Trophoblast cell (in vitro differentiated cells and primary cell): ENCODE measurements at regions not wholly inside any gene's neighbourhood (a gene's known extent, or its start where the extent isn't known, plus 50 kb on each side); places are given as distances from the start of the nearest gene placed in this dataset.

Experiments
- DNase-seq, 2 donors: peaks; one replicate each; pipeline ENCODE4 v3.0.0-alpha.2; 2016
- H2AFZ ChIP-seq: 2 replicates; pipeline ENCODE4 v1.6.1; 2013; ENCODE audit warnings: low read length, moderate library complexity, mild to moderate bottlenecking; ENCODE audit not compliant: insufficient read depth, poor library complexity
- H2AK5ac ChIP-seq: 2 replicates; pipeline ENCODE4 v1.6.1; 2013; ENCODE audit warnings: mild to moderate bottlenecking, low read length
- H2BK120ac ChIP-seq: 2 replicates; pipeline ENCODE4 v1.6.1; 2013; ENCODE audit warnings: low read length, mild to moderate bottlenecking, moderate library complexity; ENCODE audit not compliant: insufficient read depth, poor library complexity
- H2BK12ac ChIP-seq: 2 replicates; pipeline ENCODE4 v1.6.1; 2013; ENCODE audit warnings: mild to moderate bottlenecking, low read length, moderate library complexity
- H2BK5ac ChIP-seq: 2 replicates; pipeline ENCODE4 v1.6.1; 2013; ENCODE audit warnings: low read length, low read depth, moderate library complexity, mild to moderate bottlenecking; ENCODE audit not compliant: poor library complexity
- H3K14ac ChIP-seq: 2 replicates; pipeline ENCODE4 v1.6.1; 2013; ENCODE audit warnings: mild to moderate bottlenecking, low read length
- H3K18ac ChIP-seq: 2 replicates; pipeline ENCODE4 v1.6.1; 2013; ENCODE audit warnings: mild to moderate bottlenecking, low read length
- H3K23ac ChIP-seq: 2 replicates; pipeline ENCODE4 v1.6.1; 2013; ENCODE audit warnings: low read length
- H3K27ac ChIP-seq: 2 replicates; pipeline ENCODE4 v1.5.1; 2013; ENCODE audit warnings: low read depth, mild to moderate bottlenecking, inconsistent platforms, low read length, moderate library complexity
- H3K27me3 ChIP-seq: 2 replicates; pipeline ENCODE4 v1.6.1; 2013; ENCODE audit warnings: inconsistent platforms, mild to moderate bottlenecking, low read length, moderate library complexity; ENCODE audit not compliant: insufficient read depth
- H3K36me3 ChIP-seq, 2 experiments: 1 replicate in 1 of 2; 2 replicates in 1 of 2; pipeline ENCODE4 v1.6.1; 2013; ENCODE audit warnings: low read length in 2 of 2, mild to moderate bottlenecking in 2 of 2, moderate library complexity in 1 of 2; ENCODE audit not compliant: insufficient read depth in 2 of 2, control insufficient read depth in 1 of 2
- H3K4ac ChIP-seq: 2 replicates; pipeline ENCODE4 v1.6.1; 2013; ENCODE audit warnings: low read depth, mild to moderate bottlenecking, low read length, moderate library complexity
- H3K4me1 ChIP-seq, 2 experiments: 1 replicate in 1 of 2; 2 replicates in 1 of 2; pipeline ENCODE4 v1.6.1; 2013; ENCODE audit warnings: low read length in 2 of 2, mild to moderate bottlenecking in 2 of 2, moderate library complexity in 1 of 2; ENCODE audit not compliant: insufficient read depth in 2 of 2, control insufficient read depth in 1 of 2
- H3K4me2 ChIP-seq: 2 replicates; pipeline ENCODE4 v1.6.1; 2013; ENCODE audit warnings: inconsistent platforms, mild to moderate bottlenecking, low read length, moderate library complexity
- H3K4me3 ChIP-seq: 2 replicates; pipeline ENCODE4 v1.5.1; 2013; ENCODE audit warnings: mild to moderate bottlenecking, low read depth, low read length, inconsistent platforms
- H3K79me1 ChIP-seq: one replicate; pipeline ENCODE4 v1.6.1; 2013; ENCODE audit warnings: low read length
- H3K79me2 ChIP-seq: 2 replicates; pipeline ENCODE4 v1.6.1; 2013; ENCODE audit warnings: low read length, mild to moderate bottlenecking; ENCODE audit not compliant: control insufficient read depth, insufficient read depth, poor library complexity
- H3K9ac ChIP-seq: 2 replicates; pipeline ENCODE4 v1.6.1; 2013; ENCODE audit warnings: mild to moderate bottlenecking, low read length
- H3K9me3 ChIP-seq: 2 replicates; pipeline ENCODE4 v1.6.1; 2013; ENCODE audit warnings: low read depth, mild to moderate bottlenecking, control low read depth, inconsistent platforms, low read length; ENCODE audit not compliant: insufficient read depth
- H4K12ac ChIP-seq: 2 replicates; pipeline ENCODE4 v1.6.1; 2013; ENCODE audit warnings: low read depth, mild to moderate bottlenecking, low read length, moderate library complexity
- H4K8ac ChIP-seq: 2 replicates; pipeline ENCODE4 v1.6.1; 2013; ENCODE audit warnings: low read depth, mild to moderate bottlenecking, low read length, moderate library complexity
- H4K91ac ChIP-seq: one replicate; pipeline ENCODE4 v1.6.1; 2013; ENCODE audit warnings: low read depth, mild to moderate bottlenecking, low read length, moderate library complexity
- WGBS: extraction: QIAGEN DNeasy Blood & Tissue Kit; methylation state at CpG from one replicate; pipeline ENCODE4 v1.1.7; 2013; ENCODE audit warnings: missing lambda C conversion rate; ENCODE audit not compliant: insufficient read length, insufficient coverage; ENCODE audit errors: extremely low coverage; 5-methylcytosine and 5-hydroxymethylcytosine counted together

- H3K27ac ChIP-seq = no peak overlapping the region
- DNase-seq = no peak
- H3K79me2 ChIP-seq = no peaks in the 10 kb centered on the region
- H4K8ac ChIP-seq = no peak overlapping the region
- no peak overlapping the region for H4K12ac ChIP-seq
- H3K79me1 ChIP-seq = no peaks in the 10 kb centered on the region
- no peak overlapping the region for H2AFZ ChIP-seq
- H2AK5ac ChIP-seq = no peak overlapping the region
- no peak overlapping the region for H3K4me2 ChIP-seq
- H3K9me3 ChIP-seq = peaks cover 1% of the 10 kb centered on the region
- no peak overlapping the region for H2BK120ac ChIP-seq
- no peaks in the 10 kb centered on the region for H3K27me3 ChIP-seq
- no peak overlapping the region for H3K4ac ChIP-seq
- no CpG with 5 or more reads among the region's 3 CpGs for WGBS
- no peak overlapping the region for H3K23ac ChIP-seq
- H4K91ac ChIP-seq = no peak overlapping the region
- H3K36me3 ChIP-seq = no peaks in the 10 kb centered on the region
- H3K18ac ChIP-seq = no peak overlapping the region
- H3K14ac ChIP-seq = no peak overlapping the region
- no peak overlapping the region for H2BK12ac ChIP-seq
- H3K4me3 ChIP-seq = no peak overlapping the region
- peaks cover 2% of the 10 kb centered on the region in 2 experiments for H3K4me1 ChIP-seq
- no peak overlapping the region for H2BK5ac ChIP-seq
- H3K9ac ChIP-seq = no peak overlapping the region
Measured at GRCh38 chr4:15353207-15353606, 74.6 kb upstream of the C1QTNF7 start.

GRCh38 chr4:15354371-15355297, 73.2 kb upstream of the C1QTNF7 start:
- H3K79me2 ChIP-seq = no peaks in the 10 kb centered on the region
- no peak overlapping the region for H2BK120ac ChIP-seq
- WGBS = no CpG with 5 or more reads among the region's 8 CpGs
- H3K18ac ChIP-seq = no peak overlapping the region
- no peak overlapping the region for H3K14ac ChIP-seq
- no peak overlapping the region for H3K4me2 ChIP-seq
- no peak for DNase-seq
- no peak overlapping the region for H4K12ac ChIP-seq
- no peak overlapping the region for H4K91ac ChIP-seq
- H4K8ac ChIP-seq = no peak overlapping the region
- H2AK5ac ChIP-seq = no peak overlapping the region
- no peak overlapping the region for H3K4me3 ChIP-seq
- no peak overlapping the region for H2BK5ac ChIP-seq
- H3K23ac ChIP-seq = no peak overlapping the region
- H2AFZ ChIP-seq = no peak overlapping the region
- H3K9me3 ChIP-seq = peaks cover 1% of the 10 kb centered on the region
- no peak overlapping the region for H3K4ac ChIP-seq
- no peak overlapping the region for H3K9ac ChIP-seq
- H3K4me1 ChIP-seq = no peaks in the 10 kb centered on the region
- H2BK12ac ChIP-seq = no peak overlapping the region
- no peaks in the 10 kb centered on the region for H3K79me1 ChIP-seq
- no peaks in the 10 kb centered on the region for H3K36me3 ChIP-seq
- no peak overlapping the region for H3K27ac ChIP-seq
- H3K27me3 ChIP-seq = no peaks in the 10 kb centered on the region

- Histone ChIP-seq H3K23ac (no peak overlapping the region), H3K36me3 (no peaks in the 10 kb centered on the region), H3K79me1 (no peaks in the 10 kb centered on the region), H3K27me3 (no peaks in the 10 kb centered on the region), H3K18ac (no peak overlapping the region), H3K4me1 (peaks cover 3 to 5% of the 10 kb centered on the region in 2 experiments), H2AFZ (no peak overlapping the region), H3K4ac (no peak overlapping the region), H3K9me3 (no peaks in the 10 kb centered on the region), H3K4me2 (no peak overlapping the region), H2AK5ac (no peak overlapping the region), H4K91ac (no peak overlapping the region), H2BK5ac (no peak overlapping the region), H3K27ac (no peak overlapping the region), H2BK120ac (no peak overlapping the region), H4K8ac (no peak overlapping the region), H2BK12ac (no peak overlapping the region), H3K9ac (no peak overlapping the region), H3K14ac (no peak overlapping the region), H4K12ac (no peak overlapping the region), H3K4me3 (no peak overlapping the region), H3K79me2 (no peaks in the 10 kb centered on the region)
- no CpG with 5 or more reads among the region's 2 CpGs for WGBS
- no peak for DNase-seq
Measured at GRCh38 chr4:15361529-15361928, 66.3 kb upstream of the C1QTNF7 start.

DNA sequence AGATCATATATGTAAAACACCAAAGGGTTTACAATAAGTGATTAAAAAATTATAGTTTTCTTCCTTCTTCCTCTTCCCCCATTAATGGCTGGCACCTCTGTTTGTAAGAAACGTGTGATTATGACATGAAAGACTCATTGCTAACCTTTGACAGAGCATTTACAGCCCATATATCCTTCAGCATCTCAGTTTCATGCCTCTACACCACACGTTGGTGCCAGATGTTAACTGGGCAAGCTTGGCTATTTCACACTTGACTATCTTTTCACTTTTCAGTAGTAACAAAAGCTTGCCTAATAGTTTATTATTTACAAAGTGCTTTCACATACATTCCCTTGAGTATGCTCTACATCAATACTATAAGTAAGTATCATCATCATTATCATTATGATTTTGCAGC, 65.3 kb upstream of the C1QTNF7 start:
- Histone ChIP-seq H3K27me3 (no peaks in the 10 kb centered on the region), H2AK5ac (no peak overlapping the region), H3K9me3 (no peaks in the 10 kb centered on the region), H3K18ac (no peak overlapping the region), H4K12ac (no peak overlapping the region), H3K4ac (no peak overlapping the region), H2AFZ (no peak overlapping the region), H3K4me3 (no peak overlapping the region), H3K4me2 (no peak overlapping the region), H4K8ac (no peak overlapping the region), H2BK5ac (no peak overlapping the region), H3K27ac (no peak overlapping the region), H4K91ac (no peak overlapping the region), H3K79me1 (no peaks in the 10 kb centered on the region), H3K4me1 (peaks cover 3 to 5% of the 10 kb centered on the region in 2 experiments), H3K23ac (no peak overlapping the region), H3K79me2 (no peaks in the 10 kb centered on the region), H2BK120ac (no peak overlapping the region), H2BK12ac (no peak overlapping the region), H3K14ac (no peak overlapping the region), H3K9ac (no peak overlapping the region), H3K36me3 (no peaks in the 10 kb centered on the region)
- DNase-seq = no peak
- WGBS = no CpG with 5 or more reads among the region's 2 CpGs
